Brain microvascular endothelial cell (primary cell): ENCODE measurements at regions not wholly inside any gene's neighbourhood (a gene's known extent, or its start where the extent isn't known, plus 50 kb on each side); places are given as distances from the start of the nearest gene placed in this dataset.

Source experiments
- DNase-seq: peaks from one replicate; pipeline ENCODE4 v3.0.0-alpha.2; 2020
- H3K27ac ChIP-seq: fragments of 250-450 bp; sonication (Bioruptor Pico); 2 replicates; pipeline ENCODE4 v1.5.1; 2020; ENCODE audit warnings: mild to moderate bottlenecking, moderate library complexity
- H3K27me3 ChIP-seq: fragments of 250-450 bp; sonication (Bioruptor Pico); replicated peaks from 2 replicates; pipeline ENCODE4 v1.5.1; 2020; ENCODE audit warnings: mild to moderate bottlenecking
- H3K36me3 ChIP-seq: fragments of 250-450 bp; sonication (Bioruptor Pico); replicated peaks from 2 replicates; pipeline ENCODE4 v1.5.1; 2020; ENCODE audit warnings: mild to moderate bottlenecking
- H3K4me3 ChIP-seq: 2 replicates; pipeline ENCODE4 v1.5.1; 2011; ENCODE audit warnings: low read depth, mild to moderate bottlenecking, control low read depth, low read length, moderate library complexity
- CTCF ChIP-seq: IDR thresholded peaks from 2 replicates; pipeline ENCODE4 v1.5.1; 2011; ENCODE audit warnings: low read depth, mild to moderate bottlenecking, moderate library complexity, low read length, control low read depth, inconsistent platforms; ENCODE audit errors: missing control alignments
- in situ Hi-C: cut with HindIII; loops from 2 replicates; pipeline ENCODE4 v1.10.0; 2017; ENCODE audit warnings: low sequenced_read_pairs, low pct_ligation_motif_present

GRCh38 chr2:15681089-15681885 lies 89.6 kb downstream of the DDX1 start:
- in situ Hi-C loops = no loop called here
- TF ChIP-seq CTCF = no peak

GRCh38 chr2:15682354-15682753 lies 90.7 kb downstream of the DDX1 start:
- Histone ChIP-seq H3K36me3 (no peaks in the 10 kb centered on the region), H3K27ac (no peak overlapping the region), H3K27me3 (no peaks in the 10 kb centered on the region), H3K4me3 (no peak overlapping the region)
- DNase-seq = no peak
- TF ChIP-seq CTCF = no peak
- in situ Hi-C loops = no loop called here

More at GRCh38 chr2:15681089-15681885, 89.6 kb downstream of the DDX1 start:
- H3K27me3 ChIP-seq = no peaks in the 10 kb centered on the region
- no peak for DNase-seq
- no peak overlapping the region for H3K4me3 ChIP-seq
- no peak overlapping the region for H3K27ac ChIP-seq
- no peaks in the 10 kb centered on the region for H3K36me3 ChIP-seq

GRCh38 chr2:15684161-15685039 lies 92.7 kb downstream of the DDX1 start:
- Histone ChIP-seq H3K4me3 (no peak overlapping the region), H3K36me3 (no peaks in the 10 kb centered on the region), H3K27me3 (no peaks in the 10 kb centered on the region), H3K27ac (no peak overlapping the region)
- in situ Hi-C loops = no loop called here
- no peak for TF ChIP-seq CTCF
- DNase-seq = no peak

- no peak for TF ChIP-seq CTCF
- no peaks in the 10 kb centered on the region for H3K36me3 ChIP-seq
- no peak overlapping the region for H3K4me3 ChIP-seq
- no peak overlapping the region for H3K27ac ChIP-seq
- DNase-seq = no peak
- H3K27me3 ChIP-seq = no peaks in the 10 kb centered on the region
- in situ Hi-C loops = no loop called here
Measured at GRCh38 chr2:15685143-15685542, 93.5 kb downstream of the DDX1 start.

GRCh38 chr2:15686643-15687042 lies 95.0 kb downstream of the DDX1 start:
- no peak for TF ChIP-seq CTCF
- no peak for DNase-seq
- in situ Hi-C loops = no loop called here
- no peaks in the 10 kb centered on the region for H3K27me3 ChIP-seq
- no peak overlapping the region for H3K4me3 ChIP-seq
- H3K36me3 ChIP-seq = no peaks in the 10 kb centered on the region
- H3K27ac ChIP-seq = no peak overlapping the region
